Loucy (cell line): ENCODE measurements at regions not wholly inside any gene's neighbourhood (a gene's known extent, or its start where the extent isn't known, plus 50 kb on each side); places are given as distances from the start of the nearest gene placed in this dataset.

Experiments
- EZH2phosphoT487 ChIP-seq: fragments of 200-600 bp; IDR thresholded peaks from 2 replicates; pipeline ENCODE4 v1.6.1; 2018; ENCODE audit warnings: antibody characterized with exemption, mild to moderate bottlenecking, moderate library complexity, borderline replicate concordance
- TF ChIP-seq, protein P1 (sequence below): fragments of 200-600 bp; sonication (generic); conservative IDR thresholded peaks from 2 replicates; pipeline ENCODE4 v1.5.1; 2014; ENCODE audit warnings: mild to moderate bottlenecking, antibody characterized with exemption, low read length

- no peak for TF ChIP-seq EZH2phosphoT487
- TF ChIP-seq, protein P1, sequence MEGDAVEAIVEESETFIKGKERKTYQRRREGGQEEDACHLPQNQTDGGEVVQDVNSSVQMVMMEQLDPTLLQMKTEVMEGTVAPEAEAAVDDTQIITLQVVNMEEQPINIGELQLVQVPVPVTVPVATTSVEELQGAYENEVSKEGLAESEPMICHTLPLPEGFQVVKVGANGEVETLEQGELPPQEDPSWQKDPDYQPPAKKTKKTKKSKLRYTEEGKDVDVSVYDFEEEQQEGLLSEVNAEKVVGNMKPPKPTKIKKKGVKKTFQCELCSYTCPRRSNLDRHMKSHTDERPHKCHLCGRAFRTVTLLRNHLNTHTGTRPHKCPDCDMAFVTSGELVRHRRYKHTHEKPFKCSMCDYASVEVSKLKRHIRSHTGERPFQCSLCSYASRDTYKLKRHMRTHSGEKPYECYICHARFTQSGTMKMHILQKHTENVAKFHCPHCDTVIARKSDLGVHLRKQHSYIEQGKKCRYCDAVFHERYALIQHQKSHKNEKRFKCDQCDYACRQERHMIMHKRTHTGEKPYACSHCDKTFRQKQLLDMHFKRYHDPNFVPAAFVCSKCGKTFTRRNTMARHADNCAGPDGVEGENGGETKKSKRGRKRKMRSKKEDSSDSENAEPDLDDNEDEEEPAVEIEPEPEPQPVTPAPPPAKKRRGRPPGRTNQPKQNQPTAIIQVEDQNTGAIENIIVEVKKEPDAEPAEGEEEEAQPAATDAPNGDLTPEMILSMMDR = no peak
Measured at GRCh38 chr13:91228108-91228507, 119.4 kb upstream of the MIR17HG start.
